ENCODE measurements at regions not wholly inside any gene's neighbourhood (a gene's known extent, or its start where the extent isn't known, plus 50 kb on each side); places are given as distances from the start of the nearest gene placed in this dataset.

DNA sequence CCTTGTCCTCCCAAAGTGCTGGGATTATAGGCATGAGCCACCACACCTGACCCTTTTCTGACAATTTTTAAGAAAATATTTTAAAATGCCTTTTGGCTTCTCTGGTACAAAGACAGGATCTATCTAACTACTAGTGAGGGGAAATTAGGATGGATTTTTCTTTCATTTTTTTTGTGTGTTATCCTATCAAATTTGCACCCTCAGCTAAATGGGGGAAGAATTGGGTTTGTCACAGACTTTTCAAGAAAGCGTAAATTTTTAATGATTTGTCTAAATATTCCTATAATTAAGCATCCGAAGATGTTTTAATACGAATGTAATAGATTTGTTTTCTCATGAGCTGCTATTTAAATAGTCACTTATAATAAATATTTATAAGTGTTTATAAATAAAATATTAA, 340.0 kb upstream of the ETAA1 start:
- DNase-seq (ENCODE audit: low read depth): no peak
- TF ChIP-seq, protein P1, sequence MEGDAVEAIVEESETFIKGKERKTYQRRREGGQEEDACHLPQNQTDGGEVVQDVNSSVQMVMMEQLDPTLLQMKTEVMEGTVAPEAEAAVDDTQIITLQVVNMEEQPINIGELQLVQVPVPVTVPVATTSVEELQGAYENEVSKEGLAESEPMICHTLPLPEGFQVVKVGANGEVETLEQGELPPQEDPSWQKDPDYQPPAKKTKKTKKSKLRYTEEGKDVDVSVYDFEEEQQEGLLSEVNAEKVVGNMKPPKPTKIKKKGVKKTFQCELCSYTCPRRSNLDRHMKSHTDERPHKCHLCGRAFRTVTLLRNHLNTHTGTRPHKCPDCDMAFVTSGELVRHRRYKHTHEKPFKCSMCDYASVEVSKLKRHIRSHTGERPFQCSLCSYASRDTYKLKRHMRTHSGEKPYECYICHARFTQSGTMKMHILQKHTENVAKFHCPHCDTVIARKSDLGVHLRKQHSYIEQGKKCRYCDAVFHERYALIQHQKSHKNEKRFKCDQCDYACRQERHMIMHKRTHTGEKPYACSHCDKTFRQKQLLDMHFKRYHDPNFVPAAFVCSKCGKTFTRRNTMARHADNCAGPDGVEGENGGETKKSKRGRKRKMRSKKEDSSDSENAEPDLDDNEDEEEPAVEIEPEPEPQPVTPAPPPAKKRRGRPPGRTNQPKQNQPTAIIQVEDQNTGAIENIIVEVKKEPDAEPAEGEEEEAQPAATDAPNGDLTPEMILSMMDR (conservative IDR thresholded peaks at IDR 0.05; ENCODE audit: low read depth, low read length): no peak
- H3K4me3 ChIP-seq (ENCODE audit: low read depth, low read length): no peak overlapping the region

DNA sequence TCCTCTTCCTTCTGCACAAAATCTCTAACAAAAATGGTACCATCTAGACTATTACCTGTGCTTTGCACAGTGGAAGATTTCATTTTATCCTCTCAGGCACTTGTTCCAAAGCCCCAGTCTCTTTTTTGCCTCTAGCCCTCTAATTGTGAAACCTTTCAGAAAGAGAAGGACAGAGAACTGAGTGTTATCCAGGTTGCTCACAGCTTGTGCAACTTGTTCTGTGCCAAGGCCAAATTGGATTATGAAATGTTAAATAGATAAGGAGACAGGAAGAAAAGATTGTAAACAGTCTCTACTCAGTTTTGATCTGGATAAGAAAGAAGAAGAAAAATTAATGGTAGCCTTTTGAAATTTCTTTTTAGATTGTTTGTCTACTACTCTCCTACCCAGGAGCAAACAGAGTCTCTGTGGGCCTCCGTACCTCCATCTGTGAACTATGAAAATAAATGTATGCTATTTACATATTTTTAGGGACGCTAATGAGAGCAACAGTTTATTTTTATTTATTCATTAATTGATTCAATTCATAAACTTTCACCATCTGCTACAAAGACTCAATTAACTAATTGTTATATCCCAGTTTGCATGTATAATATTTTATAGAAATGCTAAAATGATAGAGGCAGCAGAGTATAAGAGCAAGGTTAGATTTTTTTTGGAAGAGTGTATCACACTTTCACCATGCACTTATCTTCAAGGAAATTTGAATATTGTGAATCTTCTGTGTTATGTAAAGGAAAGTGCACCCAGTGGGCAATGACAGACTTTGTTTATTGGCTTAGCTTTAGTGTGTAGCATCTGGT, 339.0 kb upstream of the ETAA1 start:
- TF ChIP-seq, protein P1 (conservative IDR thresholded peaks at IDR 0.05; ENCODE audit: low read depth, low read length): no peak
- no peak for DNase-seq (ENCODE audit: low read depth)
- H3K4me3 ChIP-seq (ENCODE audit: low read depth, low read length): no peak overlapping the region

DNA sequence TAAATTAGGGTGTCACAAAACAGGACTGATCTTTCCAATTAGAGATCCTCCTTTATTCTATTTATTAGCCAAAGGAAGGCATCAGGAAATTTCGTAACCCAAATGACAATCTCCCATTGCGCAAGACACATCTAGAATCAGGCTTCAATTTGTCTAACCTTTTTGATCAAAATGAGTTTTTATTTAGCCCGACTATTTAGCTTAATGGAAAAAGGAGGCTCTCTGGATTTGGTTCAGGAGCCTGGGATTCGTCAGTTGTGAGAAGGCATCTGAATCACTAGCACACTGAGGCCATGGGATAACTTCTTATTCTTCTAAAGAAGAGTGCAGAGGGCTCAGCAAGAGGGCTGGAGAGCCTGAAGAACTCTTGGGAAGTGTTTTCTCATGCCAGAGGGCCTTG, 332.1 kb upstream of the ETAA1 start:
- TF ChIP-seq, protein P1 (conservative IDR thresholded peaks at IDR 0.05; ENCODE audit: low read depth, low read length): no peak
- H3K4me3 ChIP-seq (ENCODE audit: low read depth, low read length): no peak overlapping the region
- DNase-seq (ENCODE audit: low read depth): no peak

DNA sequence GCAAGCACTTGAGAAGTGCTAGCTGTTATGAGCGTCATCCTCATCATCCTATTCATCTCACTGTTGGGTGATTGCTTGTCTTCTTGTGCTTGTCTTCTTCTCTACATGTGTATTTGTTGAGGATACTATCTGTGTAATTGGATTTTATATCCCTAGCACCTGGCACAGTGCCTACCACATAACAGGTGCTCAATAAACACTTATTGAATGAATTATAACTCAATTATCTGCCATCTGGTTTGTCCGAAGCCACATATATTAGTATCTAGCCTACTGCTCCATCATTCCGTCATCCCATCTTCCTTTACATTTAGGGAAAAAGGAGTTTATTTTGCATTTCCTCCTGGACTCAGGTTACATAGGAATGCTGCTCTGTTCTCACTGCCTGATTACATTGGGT, 330.4 kb upstream of the ETAA1 start:
- no peak for DNase-seq (ENCODE audit: low read depth)
- TF ChIP-seq, protein P1 (conservative IDR thresholded peaks at IDR 0.05; ENCODE audit: low read depth, low read length): no peak
- H3K4me3 ChIP-seq (ENCODE audit: low read depth, low read length): no peak overlapping the region

DNA sequence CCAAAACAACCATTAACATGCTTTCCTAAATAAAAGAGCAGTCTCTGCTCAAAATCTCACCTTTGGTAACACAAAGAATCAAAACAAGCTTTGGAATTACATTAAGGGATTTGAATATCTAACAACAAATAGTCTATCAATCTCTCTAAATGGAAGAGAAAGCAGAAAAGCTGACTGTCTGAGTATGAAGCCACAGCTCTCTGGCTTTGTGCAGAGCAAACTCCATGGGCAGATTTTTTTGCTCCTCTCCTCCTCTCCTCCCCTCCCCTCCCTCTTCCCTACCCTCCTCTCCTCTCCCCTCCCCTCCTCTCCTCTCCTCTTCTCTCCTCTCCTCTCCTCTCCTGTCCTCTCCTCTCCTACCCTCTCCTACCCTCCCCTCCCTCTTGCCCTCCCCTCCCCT, 329.5 kb upstream of the ETAA1 start:
- TF ChIP-seq, protein P1 (conservative IDR thresholded peaks at IDR 0.05; ENCODE audit: low read depth, low read length): no peak
- DNase-seq (ENCODE audit: low read depth): no peak
- H3K4me3 ChIP-seq (ENCODE audit: low read depth, low read length): no peak overlapping the region

DNA sequence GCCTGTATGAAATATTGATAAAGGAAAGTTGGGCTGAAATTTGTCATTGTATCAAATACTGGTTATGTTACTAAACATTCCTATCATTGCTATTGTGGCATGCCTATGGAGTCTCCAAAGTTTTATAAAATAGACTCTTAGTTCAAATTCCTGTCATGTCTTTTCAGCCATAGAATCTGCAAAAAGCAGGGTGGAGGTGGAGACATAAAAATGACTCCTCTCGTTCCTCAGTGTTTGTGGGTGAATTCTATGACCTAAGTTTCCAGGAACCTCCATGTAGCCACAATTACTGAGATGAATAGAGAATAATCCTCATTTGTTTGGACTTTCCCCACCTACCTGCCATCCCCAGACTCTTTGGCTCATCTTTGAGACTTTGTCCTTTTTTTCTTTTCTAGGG, 326.3 kb upstream of the ETAA1 start:
- no peak for DNase-seq (ENCODE audit: low read depth)
- TF ChIP-seq, protein P1 (conservative IDR thresholded peaks at IDR 0.05; ENCODE audit: low read depth, low read length): no peak
- H3K4me3 ChIP-seq (ENCODE audit: low read depth, low read length): no peak overlapping the region

DNA sequence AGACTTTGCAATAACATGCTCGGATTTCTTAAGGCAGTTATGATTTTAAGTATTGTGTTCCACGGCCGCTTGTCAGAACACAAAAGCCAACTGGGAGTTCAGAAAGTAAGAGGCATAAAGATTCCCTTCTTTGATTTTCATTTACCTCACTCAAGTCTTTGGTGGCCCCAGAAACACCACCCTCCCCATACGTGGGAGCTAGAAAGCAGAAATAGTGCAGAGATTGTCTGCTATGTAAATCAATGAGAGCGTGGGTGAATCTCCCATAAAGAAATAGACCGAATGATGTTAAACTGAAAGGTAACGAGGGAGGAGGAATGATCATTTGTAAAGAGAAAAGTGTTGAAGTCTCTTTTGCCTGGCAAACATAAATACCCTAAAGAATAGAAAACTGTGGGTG, 322.1 kb upstream of the ETAA1 start:
- TF ChIP-seq, protein P1 (conservative IDR thresholded peaks at IDR 0.05; ENCODE audit: low read depth, low read length): no peak
- H3K4me3 ChIP-seq (ENCODE audit: low read depth, low read length): no peak overlapping the region
- DNase-seq (ENCODE audit: low read depth): no peak
